ENCODE measurements at regions not wholly inside any gene's neighbourhood (a gene's known extent, or its start where the extent isn't known, plus 50 kb on each side); places are given as distances from the start of the nearest gene placed in this dataset.

GRCh38 chr3:81045246-81045645, 716.2 kb downstream of the GBE1 start:
- DNase-seq (ENCODE audit: low read depth) = no peak

GRCh38 chr3:81043660-81044199, 717.7 kb downstream of the GBE1 start:
- no peak for DNase-seq (ENCODE audit: low read depth)

GRCh38 chr3:81043009-81043408, 718.4 kb downstream of the GBE1 start:
- no peak for DNase-seq (ENCODE audit: low read depth)

- no peak for DNase-seq (ENCODE audit: low read depth)
These were observed 720.1 kb downstream of the GBE1 start for GRCh38 chr3:81041331-81041730.

GRCh38 chr3:81040107-81040506, 721.3 kb downstream of the GBE1 start:
- DNase-seq (ENCODE audit: low read depth) = no peak

GRCh38 chr3:81033684-81034083, 727.8 kb downstream of the GBE1 start:
- DNase-seq (ENCODE audit: low read depth) = no peak

- DNase-seq (ENCODE audit: low read depth) = no peak
These were observed 728.3 kb downstream of the GBE1 start for GRCh38 chr3:81033185-81033584.

GRCh38 chr3:81029861-81030260, 731.6 kb downstream of the GBE1 start:
- no peak for DNase-seq (ENCODE audit: low read depth)

GRCh38 chr3:81027344-81027743, 734.1 kb downstream of the GBE1 start:
- DNase-seq (ENCODE audit: low read depth) = no peak

GRCh38 chr3:81024560-81024959, 736.9 kb downstream of the GBE1 start:
- no peak for DNase-seq (ENCODE audit: low read depth)

GRCh38 chr3:81022339-81022738, 739.1 kb downstream of the GBE1 start:
- DNase-seq (ENCODE audit: low read depth) = no peak

- no peak for DNase-seq (ENCODE audit: low read depth)
These were observed 748.1 kb downstream of the GBE1 start for GRCh38 chr3:81013360-81013759.

- DNase-seq (ENCODE audit: low read depth) = no peak
These were observed 755.5 kb downstream of the GBE1 start for GRCh38 chr3:81005992-81006391.

- no peak for DNase-seq (ENCODE audit: low read depth)
These were observed 757.6 kb downstream of the GBE1 start for GRCh38 chr3:81003817-81004216.

- DNase-seq (ENCODE audit: low read depth) = no peak
These were observed 758.3 kb downstream of the GBE1 start for GRCh38 chr3:81003008-81003645.

GRCh38 chr3:80999481-80999880, 762.0 kb downstream of the GBE1 start:
- DNase-seq (ENCODE audit: low read depth) = no peak

GRCh38 chr3:80998022-80998421, 763.4 kb downstream of the GBE1 start:
- no peak for DNase-seq (ENCODE audit: low read depth)

GRCh38 chr3:80997622-80998021, 763.8 kb downstream of the GBE1 start:
- no peak for DNase-seq (ENCODE audit: low read depth)

GRCh38 chr3:80994767-80995166, 766.7 kb downstream of the GBE1 start:
- DNase-seq (ENCODE audit: low read depth) = no peak

- DNase-seq (ENCODE audit: low read depth) = no peak
These were observed 767.3 kb downstream of the GBE1 start for GRCh38 chr3:80994085-80994665.

GRCh38 chr3:80993241-80993945, 768.1 kb downstream of the GBE1 start:
- DNase-seq (ENCODE audit: low read depth) = no peak

- no peak for DNase-seq (ENCODE audit: low read depth)
These were observed 777.7 kb downstream of the GBE1 start for GRCh38 chr3:80983753-80984152.
